Testis (tissue), 2 donors: ENCODE measurements at regions not wholly inside any gene's neighbourhood (a gene's known extent, or its start where the extent isn't known, plus 50 kb on each side); places are given as distances from the start of the nearest gene placed in this dataset.

Source experiments
- POLR2A ChIP-seq: fragments of 450-650 bp; IDR thresholded peaks from one replicate; pipeline ENCODE4 v1.6.1; 2017; ENCODE audit warnings: antibody characterized with exemption, mild to moderate bottlenecking, moderate library complexity
- TF ChIP-seq, protein P1 (sequence below), 3 experiments: fragments of 450-650 bp in 2 of 3; fragments of 200-600 bp in 1 of 3; sonication (generic) in 1 of 3; IDR thresholded peaks; one replicate each; pipeline ENCODE4 v1.5.1; 2016 to 2019; ENCODE audit warnings: antibody characterized with exemption in 3 of 3, mild to moderate bottlenecking in 2 of 3, moderate library complexity in 1 of 3

DNA sequence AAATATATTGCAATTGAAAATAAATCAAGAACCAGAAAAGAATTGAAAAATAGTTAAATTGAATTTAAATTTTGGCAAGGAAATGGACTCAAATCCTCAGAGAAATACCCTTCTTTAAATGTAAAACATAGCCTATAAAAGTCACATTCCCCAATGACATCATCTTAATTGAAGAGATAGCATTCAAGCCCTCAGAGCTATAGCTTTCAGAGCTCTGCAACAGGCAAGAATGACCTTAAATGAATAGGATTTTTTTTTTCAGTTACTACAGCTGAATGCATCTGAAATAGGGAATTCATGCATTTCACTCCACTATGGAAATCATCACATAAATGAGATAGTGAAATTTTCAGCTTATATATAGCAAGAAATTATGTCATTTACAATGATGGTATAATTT, 1049.0 kb downstream of the OLFM4 start:
- TF ChIP-seq, protein P1, sequence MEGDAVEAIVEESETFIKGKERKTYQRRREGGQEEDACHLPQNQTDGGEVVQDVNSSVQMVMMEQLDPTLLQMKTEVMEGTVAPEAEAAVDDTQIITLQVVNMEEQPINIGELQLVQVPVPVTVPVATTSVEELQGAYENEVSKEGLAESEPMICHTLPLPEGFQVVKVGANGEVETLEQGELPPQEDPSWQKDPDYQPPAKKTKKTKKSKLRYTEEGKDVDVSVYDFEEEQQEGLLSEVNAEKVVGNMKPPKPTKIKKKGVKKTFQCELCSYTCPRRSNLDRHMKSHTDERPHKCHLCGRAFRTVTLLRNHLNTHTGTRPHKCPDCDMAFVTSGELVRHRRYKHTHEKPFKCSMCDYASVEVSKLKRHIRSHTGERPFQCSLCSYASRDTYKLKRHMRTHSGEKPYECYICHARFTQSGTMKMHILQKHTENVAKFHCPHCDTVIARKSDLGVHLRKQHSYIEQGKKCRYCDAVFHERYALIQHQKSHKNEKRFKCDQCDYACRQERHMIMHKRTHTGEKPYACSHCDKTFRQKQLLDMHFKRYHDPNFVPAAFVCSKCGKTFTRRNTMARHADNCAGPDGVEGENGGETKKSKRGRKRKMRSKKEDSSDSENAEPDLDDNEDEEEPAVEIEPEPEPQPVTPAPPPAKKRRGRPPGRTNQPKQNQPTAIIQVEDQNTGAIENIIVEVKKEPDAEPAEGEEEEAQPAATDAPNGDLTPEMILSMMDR (IDR thresholded peaks at IDR 0.05), result no peak
- no peak for TF ChIP-seq POLR2A
